OCI-M2 (cell line): ENCODE measurements at regions not wholly inside any gene's neighbourhood (a gene's known extent, or its start where the extent isn't known, plus 50 kb on each side); places are given as distances from the start of the nearest gene placed in this dataset.

ENCODE experiments used
- DNase-seq: peaks from one replicate; lab custom pipeline; 2025; ENCODE audit not compliant: unreplicated experiment; lab: John Stamatoyannopoulos, UW

GRCh38 chr9:79237861-79238260 is 333.9 kb upstream of the TLE4 start:
- DNase-seq: no peak

DNA sequence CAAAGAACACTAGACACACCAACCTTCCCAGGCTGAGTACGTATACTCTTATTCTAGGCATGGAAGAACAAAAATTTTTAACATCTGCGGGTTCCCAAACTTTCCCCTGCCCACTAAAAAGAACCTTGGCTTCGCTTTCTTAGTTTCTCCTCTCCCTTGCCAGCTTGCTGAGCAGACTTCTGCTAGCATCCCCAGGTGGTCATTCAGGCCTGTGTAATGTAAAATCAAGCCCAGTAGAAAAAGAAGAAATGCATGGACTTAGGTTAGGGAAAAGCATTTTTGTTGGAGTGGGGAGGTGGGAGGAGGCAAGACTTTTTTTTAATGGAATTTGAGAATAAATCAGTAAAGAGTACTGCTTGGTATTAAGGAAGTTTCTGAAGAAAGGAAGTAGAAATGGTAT is 331.0 kb upstream of the TLE4 start:
- DNase-seq: no peak

DNA sequence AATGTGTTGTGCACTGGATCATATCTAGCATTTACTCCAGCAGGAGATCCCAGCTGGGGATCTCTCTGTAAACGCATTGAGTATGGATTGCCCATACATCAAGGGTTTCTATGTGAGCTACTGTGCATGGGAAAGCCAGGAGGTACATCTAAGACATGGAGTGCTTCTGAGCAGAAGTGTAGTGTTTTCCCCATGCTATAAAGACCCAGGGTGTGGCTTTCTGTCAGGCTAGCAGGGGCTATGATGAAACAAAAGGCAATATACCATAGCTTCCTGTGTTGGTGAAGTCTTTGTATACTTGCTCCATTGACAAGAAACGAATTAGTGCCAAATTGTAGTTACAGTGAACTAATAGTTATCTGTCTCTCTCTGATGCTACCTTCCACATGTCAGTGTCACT is 329.3 kb upstream of the TLE4 start:
- no peak for DNase-seq

DNA sequence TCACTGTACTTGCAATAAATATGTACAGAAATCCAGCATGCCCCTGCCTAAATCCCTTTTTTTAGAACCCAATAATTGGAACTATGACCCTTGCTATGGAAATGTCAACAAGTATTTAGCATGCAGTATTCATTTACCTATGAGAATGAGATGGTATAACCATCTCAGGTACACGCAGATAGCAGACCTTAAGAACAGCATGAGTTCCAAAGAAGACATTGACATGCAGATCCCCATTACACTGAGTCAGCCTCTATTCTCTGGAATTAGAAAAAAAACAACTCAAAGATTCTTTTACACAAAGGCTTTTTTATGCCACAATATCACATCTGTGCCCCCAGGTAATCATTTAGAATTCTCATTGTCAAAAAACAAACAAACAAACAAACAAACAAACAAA is 325.6 kb upstream of the TLE4 start:
- DNase-seq: no peak

GRCh38 chr9:79247021-79247420 is 324.7 kb upstream of the TLE4 start:
- no peak for DNase-seq

GRCh38 chr9:79250806-79251205 is 321.0 kb upstream of the TLE4 start:
- DNase-seq: no peak

GRCh38 chr9:79254900-79255650 is 316.7 kb upstream of the TLE4 start:
- no peak for DNase-seq

GRCh38 chr9:79255651-79256260 is 316.0 kb upstream of the TLE4 start:
- no peak for DNase-seq

- DNase-seq: no peak
These were observed 315.0 kb upstream of the TLE4 start for GRCh38 chr9:79256691-79257213.

GRCh38 chr9:79257228-79257781 is 314.5 kb upstream of the TLE4 start:
- no peak for DNase-seq

DNA sequence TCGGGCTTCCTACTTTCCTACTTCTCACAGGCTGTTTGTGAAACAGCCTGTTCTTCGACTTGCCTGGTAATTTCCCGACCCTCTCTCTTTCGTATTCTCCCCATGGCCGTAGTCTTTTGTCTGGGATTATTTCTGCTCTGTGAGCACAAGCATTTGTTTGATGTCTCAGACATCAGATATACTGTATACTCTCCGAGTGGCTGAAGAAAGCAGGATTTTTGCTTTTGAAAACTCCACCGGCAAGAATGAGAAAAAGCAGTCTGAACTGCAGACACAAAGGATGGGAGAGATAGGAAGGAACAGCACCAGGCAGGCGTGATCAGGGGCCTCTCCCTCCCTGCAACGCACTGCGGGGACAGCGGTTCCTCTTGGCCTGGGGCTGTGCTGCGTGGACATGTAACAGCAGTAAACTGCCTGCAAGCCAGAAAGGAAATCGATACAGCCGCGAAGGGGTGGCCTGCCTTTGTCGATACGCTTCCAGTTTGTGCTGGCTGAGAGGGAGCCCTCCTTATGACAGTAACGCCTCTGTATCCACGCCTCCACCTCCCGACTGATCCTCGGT is 313.9 kb upstream of the TLE4 start:
- no peak for DNase-seq

GRCh38 chr9:79259858-79260257 is 311.9 kb upstream of the TLE4 start:
- no peak for DNase-seq

DNA sequence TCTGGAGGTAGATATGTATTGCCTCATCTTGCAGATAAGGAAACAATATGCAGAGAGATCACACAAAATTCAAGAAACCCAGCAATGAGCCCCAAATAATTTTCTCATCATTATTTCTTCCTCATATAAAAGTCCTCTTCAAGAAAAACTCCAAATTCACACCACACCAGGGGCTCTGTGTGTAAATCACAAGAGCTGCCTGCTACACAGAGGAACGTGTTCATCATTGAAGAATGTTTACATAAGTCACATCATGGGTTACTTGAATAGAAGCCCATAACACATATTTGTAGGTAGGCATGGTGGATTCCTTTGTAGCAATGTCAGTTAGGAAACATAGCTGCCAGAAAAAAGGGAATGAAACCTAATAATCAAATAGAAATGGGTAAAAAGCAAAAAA is 308.1 kb upstream of the TLE4 start:
- no peak for DNase-seq

- DNase-seq: no peak
These were observed 307.7 kb upstream of the TLE4 start for GRCh38 chr9:79264041-79264440.

- no peak for DNase-seq
These were observed 307.0 kb upstream of the TLE4 start for GRCh38 chr9:79264511-79265355.

DNA sequence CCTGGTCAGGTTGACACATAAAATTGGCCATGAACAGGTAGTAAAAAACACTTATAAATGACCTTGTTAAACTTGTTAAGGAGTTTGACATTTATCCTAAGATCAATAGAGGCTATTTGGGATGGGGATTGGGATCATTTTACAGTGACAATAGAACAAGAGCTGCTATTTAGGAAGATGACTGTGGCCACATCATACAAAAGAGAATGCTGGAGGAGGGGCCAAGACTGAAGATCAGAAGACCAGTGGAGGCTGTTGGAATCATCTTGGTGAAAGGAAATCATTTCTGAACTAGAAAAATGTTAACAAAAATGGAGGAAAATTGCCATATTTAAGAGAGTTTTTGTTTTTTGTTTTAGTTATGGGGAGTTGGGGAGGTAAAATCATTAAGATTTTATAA is 304.8 kb upstream of the TLE4 start:
- no peak for DNase-seq

GRCh38 chr9:79268806-79269205 is 303.0 kb upstream of the TLE4 start:
- no peak for DNase-seq

DNA sequence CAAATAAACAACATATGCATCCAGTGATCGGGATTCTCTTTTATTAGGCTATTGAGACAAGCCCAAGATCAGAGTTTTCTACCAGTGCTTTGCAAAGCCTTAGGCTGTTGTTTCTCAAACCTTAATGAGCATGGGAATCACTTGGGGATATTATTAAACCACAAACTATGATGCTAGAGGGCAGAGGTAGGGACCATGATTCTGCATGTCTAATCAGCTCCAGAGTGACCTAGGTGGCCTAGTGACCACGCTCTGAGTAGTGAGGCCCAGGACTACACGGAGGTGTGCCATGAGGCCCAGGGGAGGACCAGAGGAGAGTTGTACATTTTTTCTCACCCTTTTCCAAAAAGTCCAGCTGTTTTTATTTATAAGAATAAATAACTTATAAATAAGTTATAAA is 298.5 kb upstream of the TLE4 start:
- DNase-seq: no peak

DNA sequence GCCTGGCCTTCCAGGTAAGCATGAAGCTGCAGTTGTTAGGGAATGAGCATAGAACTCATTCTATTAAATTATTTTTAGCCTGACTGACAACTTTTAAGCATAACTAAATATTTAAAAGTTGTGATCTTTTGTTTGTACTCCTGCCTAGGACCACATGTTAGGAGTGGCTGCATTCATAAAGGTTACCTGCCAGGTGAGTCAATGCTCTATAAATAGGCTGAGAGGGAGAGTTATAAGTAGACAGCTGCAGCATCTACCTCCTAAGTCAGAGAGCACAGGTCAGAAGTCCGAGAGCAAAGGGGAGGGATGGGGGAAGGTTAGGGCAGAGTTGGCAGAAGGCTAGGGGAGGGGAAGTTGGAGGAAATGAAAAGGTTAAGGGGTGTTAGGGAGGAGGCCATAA is 292.4 kb upstream of the TLE4 start:
- DNase-seq: no peak

- no peak for DNase-seq
These were observed 291.1 kb upstream of the TLE4 start for GRCh38 chr9:79280691-79281090.

GRCh38 chr9:79284081-79284480 is 287.7 kb upstream of the TLE4 start:
- DNase-seq: no peak
